ENCODE measurements at regions not wholly inside any gene's neighbourhood (a gene's known extent, or its start where the extent isn't known, plus 50 kb on each side); places are given as distances from the start of the nearest gene placed in this dataset.

DNA sequence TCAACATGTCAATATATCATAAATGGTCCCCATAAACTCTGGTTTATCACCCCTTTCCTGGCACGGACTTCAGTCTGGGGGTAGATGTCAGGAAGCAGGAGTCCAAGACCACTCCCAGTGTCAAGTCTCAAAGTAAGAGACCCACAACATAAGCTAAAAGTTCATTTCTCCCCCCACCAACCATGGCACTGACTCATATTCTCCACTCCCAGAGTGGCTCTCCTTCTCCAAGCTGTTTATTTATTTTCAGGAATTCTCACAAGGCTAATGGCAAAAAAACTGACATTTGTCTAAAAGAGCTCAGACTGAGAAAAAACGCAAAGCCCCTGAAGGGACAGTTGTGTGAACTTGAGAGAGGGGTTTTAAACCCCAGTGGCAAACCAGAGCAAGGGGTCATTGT lies 217.0 kb downstream of the RAB28 start:
- TF ChIP-seq, protein P1, sequence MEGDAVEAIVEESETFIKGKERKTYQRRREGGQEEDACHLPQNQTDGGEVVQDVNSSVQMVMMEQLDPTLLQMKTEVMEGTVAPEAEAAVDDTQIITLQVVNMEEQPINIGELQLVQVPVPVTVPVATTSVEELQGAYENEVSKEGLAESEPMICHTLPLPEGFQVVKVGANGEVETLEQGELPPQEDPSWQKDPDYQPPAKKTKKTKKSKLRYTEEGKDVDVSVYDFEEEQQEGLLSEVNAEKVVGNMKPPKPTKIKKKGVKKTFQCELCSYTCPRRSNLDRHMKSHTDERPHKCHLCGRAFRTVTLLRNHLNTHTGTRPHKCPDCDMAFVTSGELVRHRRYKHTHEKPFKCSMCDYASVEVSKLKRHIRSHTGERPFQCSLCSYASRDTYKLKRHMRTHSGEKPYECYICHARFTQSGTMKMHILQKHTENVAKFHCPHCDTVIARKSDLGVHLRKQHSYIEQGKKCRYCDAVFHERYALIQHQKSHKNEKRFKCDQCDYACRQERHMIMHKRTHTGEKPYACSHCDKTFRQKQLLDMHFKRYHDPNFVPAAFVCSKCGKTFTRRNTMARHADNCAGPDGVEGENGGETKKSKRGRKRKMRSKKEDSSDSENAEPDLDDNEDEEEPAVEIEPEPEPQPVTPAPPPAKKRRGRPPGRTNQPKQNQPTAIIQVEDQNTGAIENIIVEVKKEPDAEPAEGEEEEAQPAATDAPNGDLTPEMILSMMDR (IDR thresholded peaks at IDR 0.05 in 8 of 11, conservative IDR thresholded peaks at IDR 0.05 in 3 of 11) = no peak
- TF ChIP-seq POLR2A (IDR thresholded peaks at IDR 0.05) (no peak), POLR2AphosphoS5 (IDR thresholded peaks at IDR 0.05) (no peak)
